ENCODE measurements at regions not wholly inside any gene's neighbourhood (a gene's known extent, or its start where the extent isn't known, plus 50 kb on each side); places are given as distances from the start of the nearest gene placed in this dataset.

DNA sequence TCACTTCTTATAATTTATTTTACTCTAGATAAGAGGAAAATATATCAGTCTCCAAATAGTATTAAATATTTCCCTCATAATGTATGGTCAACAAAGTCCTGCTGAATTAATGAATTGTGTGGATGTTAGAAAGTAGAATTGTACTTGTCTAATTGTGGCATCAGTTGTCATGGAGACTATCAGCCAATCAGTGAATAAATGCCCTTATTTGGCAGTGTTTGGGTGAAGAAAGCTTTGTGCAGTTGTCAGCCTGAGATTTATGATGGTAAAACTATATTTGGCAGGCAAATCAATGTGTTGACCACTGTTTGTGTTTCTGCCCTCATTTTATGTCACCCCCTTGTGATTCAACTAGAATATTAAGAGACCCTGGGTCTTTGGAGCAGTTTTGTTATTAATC lies 293.6 kb upstream of the MDFIC2 start:
- Mint-ChIP-seq H3K4me3 (no peak overlapping the region), H3K36me3 (ENCODE audit: insufficient read depth) (no peaks in the 10 kb centered on the region), H3K27ac (ENCODE audit: low read depth) (no peak overlapping the region), H3K9me3 (no peaks in the 10 kb centered on the region), H3K4me1 (no peaks in the 10 kb centered on the region), H3K27me3 (no peaks in the 10 kb centered on the region)
- DNase-seq (ENCODE audit: low spot score in 2 of 2) (no peak), ATAC-seq (replicated peaks; ENCODE audit: extremely low read depth, poor library complexity, severe bottlenecking) (no peak)

DNA sequence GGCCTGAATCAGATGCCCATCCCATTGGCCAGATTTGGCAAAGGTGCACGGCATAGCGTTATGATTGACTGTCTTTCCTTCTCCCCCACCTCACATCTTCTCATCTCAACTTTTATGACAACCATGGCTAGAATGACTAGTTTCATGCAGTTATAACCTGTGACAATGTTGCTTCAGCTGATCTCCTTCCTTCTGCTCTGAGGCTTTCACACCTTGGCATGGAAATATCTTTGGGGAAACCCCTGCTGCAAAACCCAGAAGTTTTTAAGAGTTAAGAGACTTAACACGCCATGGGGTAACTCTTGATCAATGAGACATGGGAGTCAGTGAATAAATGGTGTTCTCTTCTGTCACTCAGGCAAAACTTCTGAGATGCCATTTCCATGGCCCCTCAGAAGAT lies 290.7 kb upstream of the MDFIC2 start:
- no peaks in the 10 kb centered on the region for H3K9me3 Mint-ChIP-seq
- no peak overlapping the region for H3K27ac Mint-ChIP-seq (ENCODE audit: low read depth)
- ATAC-seq (replicated peaks; ENCODE audit: extremely low read depth, poor library complexity, severe bottlenecking), result no peak
- H3K27me3 Mint-ChIP-seq, result peaks cover 18% of the 10 kb centered on the region
- DNase-seq (ENCODE audit: low spot score in 2 of 2), result no peak
- no peak overlapping the region for H3K4me3 Mint-ChIP-seq
- H3K36me3 Mint-ChIP-seq (ENCODE audit: insufficient read depth), result no peaks in the 10 kb centered on the region
- no peaks in the 10 kb centered on the region for H3K4me1 Mint-ChIP-seq

DNA sequence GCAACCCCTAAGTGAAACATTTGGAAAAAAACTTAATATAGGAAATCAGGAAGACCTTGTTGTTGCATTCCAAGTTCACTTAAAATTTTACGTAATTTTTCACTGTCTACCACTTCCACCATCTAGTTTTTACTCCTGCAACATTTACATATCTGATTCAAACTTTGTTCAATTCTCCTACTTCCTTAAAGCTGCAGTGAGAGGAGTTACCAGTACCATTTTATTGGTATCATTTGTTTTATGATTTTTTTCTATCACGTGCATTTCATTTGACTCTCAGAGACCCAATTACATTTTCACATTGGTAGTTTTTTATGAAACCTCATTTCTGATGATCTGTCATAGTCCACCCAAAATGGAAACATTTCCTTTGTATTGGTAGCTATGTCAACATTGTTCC lies 284.9 kb upstream of the MDFIC2 start:
- Mint-ChIP-seq H3K4me1 (no peaks in the 10 kb centered on the region), H3K4me3 (no peak overlapping the region), H3K27me3 (peaks cover 51% of the 10 kb centered on the region), H3K27ac (ENCODE audit: low read depth) (no peak overlapping the region), H3K36me3 (ENCODE audit: insufficient read depth) (no peaks in the 10 kb centered on the region), H3K9me3 (no peaks in the 10 kb centered on the region)
- DNase-seq (ENCODE audit: low spot score in 2 of 2), result no peak
- ATAC-seq (replicated peaks; ENCODE audit: extremely low read depth, poor library complexity, severe bottlenecking), result no peak

DNA sequence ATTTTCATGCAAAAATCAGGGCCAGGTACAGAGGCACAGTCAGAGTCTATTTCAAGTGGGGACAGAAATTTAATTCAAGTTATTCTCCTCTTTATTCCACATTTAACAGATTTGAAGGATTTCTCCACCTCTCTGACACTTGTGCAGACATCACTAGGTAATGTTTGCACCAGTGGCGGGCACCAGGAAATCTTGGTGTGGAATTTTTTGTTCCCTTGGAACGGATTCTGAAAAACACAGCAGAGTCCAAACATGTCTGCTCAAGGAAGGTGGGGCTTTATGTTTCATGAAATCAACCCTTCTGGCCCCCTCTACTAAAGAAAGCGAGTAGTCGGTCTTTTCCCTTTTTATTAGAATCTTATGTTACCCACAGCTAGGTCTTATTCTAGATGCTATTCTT lies 271.2 kb upstream of the MDFIC2 start:
- no peak for ATAC-seq (replicated peaks; ENCODE audit: extremely low read depth, poor library complexity, severe bottlenecking)
- Mint-ChIP-seq H3K27me3 (peaks cover 32% of the 10 kb centered on the region), H3K4me1 (no peaks in the 10 kb centered on the region), H3K9me3 (no peaks in the 10 kb centered on the region), H3K4me3 (no peak overlapping the region), H3K27ac (ENCODE audit: low read depth) (no peak overlapping the region), H3K36me3 (ENCODE audit: insufficient read depth) (no peaks in the 10 kb centered on the region)
- DNase-seq (ENCODE audit: low spot score in 2 of 2), result no peak

DNA sequence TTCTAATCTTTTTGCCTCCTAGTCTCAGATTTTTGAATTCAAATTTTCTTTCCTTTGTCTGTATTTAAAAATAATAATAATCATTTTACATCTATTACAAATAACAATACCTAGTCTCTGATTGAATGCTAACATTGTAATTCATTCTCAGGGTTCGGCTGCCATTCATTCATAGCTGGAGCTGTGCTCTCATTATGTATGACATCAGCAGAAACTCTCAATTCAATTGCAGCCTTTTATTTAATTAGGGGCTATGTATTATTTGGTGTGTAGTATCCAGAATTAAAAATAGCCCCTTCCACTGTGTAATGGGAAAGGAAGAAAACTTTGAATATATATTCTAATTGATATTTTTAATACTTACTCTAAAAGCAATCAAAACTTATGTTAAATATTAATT lies 270.4 kb upstream of the MDFIC2 start:
- no peak for ATAC-seq (replicated peaks; ENCODE audit: extremely low read depth, poor library complexity, severe bottlenecking)

DNA sequence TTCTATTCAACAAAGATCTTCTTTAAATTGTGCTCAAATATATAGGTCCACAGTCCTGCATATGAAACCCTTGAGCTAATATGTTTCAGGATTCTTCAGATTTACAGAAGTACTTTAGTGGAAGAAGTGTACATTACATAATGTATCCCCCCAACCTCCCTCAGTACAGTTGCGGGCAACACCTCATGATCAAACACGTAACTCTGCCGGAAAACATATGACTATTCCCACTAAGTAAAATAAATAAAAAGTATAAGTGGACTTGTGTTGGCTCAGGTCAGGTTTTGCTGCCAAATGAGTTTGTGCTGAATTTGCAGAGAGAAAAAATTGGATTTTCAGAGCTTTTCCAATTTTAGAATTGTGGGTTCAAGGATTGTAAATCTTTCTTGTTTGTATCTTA lies 267.6 kb upstream of the MDFIC2 start:
- Mint-ChIP-seq H3K4me3 (no peak overlapping the region), H3K27ac (ENCODE audit: low read depth) (no peak overlapping the region), H3K27me3 (peaks cover 56% of the 10 kb centered on the region), H3K36me3 (ENCODE audit: insufficient read depth) (no peaks in the 10 kb centered on the region), H3K9me3 (no peaks in the 10 kb centered on the region), H3K4me1 (no peaks in the 10 kb centered on the region)
- ATAC-seq (replicated peaks; ENCODE audit: extremely low read depth, poor library complexity, severe bottlenecking) (no peak), DNase-seq (ENCODE audit: low spot score in 2 of 2) (no peak)

More for the DNA sequence above, 270.4 kb upstream of the MDFIC2 start:
- Mint-ChIP-seq H3K27me3 (peaks cover 34% of the 10 kb centered on the region), H3K9me3 (no peaks in the 10 kb centered on the region), H3K4me1 (no peaks in the 10 kb centered on the region), H3K36me3 (ENCODE audit: insufficient read depth) (no peaks in the 10 kb centered on the region), H3K27ac (ENCODE audit: low read depth) (no peak overlapping the region), H3K4me3 (no peak overlapping the region)
- no peak for DNase-seq (ENCODE audit: low spot score in 2 of 2)

DNA sequence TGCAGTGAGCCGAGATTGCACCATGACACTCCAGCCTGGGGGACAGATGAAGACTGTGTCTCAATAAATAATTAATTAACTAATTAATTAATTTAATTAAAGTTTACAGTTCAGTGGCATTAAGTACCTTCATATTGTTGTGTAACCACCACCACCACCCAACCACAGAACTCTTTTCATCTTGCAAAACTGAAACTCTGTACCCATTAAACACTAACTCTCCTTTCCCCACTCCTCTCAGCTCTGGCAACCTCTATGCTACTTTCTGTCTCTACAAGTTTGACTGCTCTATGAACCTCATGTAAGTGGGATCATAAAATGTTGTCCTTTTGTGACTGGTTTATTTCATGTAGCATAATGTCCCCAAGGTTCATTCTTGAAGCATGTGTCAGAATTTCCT lies 259.3 kb upstream of the MDFIC2 start:
- Mint-ChIP-seq H3K27ac (ENCODE audit: low read depth) (no peak overlapping the region), H3K4me1 (no peaks in the 10 kb centered on the region), H3K9me3 (no peaks in the 10 kb centered on the region), H3K36me3 (ENCODE audit: insufficient read depth) (no peaks in the 10 kb centered on the region), H3K4me3 (no peak overlapping the region), H3K27me3 (peaks cover 65% of the 10 kb centered on the region)
- DNase-seq (ENCODE audit: low spot score in 2 of 2), result no peak
- no peak for ATAC-seq (replicated peaks; ENCODE audit: extremely low read depth, poor library complexity, severe bottlenecking)

DNA sequence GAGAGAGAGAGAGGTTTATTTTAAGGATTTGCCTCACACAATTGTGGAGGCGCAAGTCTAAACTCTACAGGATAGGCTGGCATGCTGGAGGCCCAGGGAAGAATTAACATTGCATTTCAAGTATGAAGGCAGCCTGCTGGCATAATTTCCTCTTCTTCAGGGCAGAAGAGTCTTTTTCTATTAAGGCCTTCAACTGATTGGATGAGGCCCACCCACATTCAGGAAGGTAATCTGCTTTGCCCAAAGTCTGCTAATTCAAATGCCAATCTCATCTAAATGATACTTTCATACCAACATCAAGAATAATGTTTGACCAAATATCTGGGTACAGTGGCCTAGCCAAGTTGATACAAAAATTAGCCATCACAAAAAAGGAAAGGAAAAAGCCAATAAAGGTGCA lies 258.1 kb upstream of the MDFIC2 start:
- no peaks in the 10 kb centered on the region for H3K9me3 Mint-ChIP-seq
- no peak overlapping the region for H3K27ac Mint-ChIP-seq (ENCODE audit: low read depth)
- H3K36me3 Mint-ChIP-seq (ENCODE audit: insufficient read depth), result no peaks in the 10 kb centered on the region
- H3K4me1 Mint-ChIP-seq, result no peaks in the 10 kb centered on the region
- no peak for ATAC-seq (replicated peaks; ENCODE audit: extremely low read depth, poor library complexity, severe bottlenecking)
- H3K27me3 Mint-ChIP-seq, result peaks cover 65% of the 10 kb centered on the region
- DNase-seq (ENCODE audit: low spot score in 2 of 2), result no peak
- H3K4me3 Mint-ChIP-seq, result no peak overlapping the region

DNA sequence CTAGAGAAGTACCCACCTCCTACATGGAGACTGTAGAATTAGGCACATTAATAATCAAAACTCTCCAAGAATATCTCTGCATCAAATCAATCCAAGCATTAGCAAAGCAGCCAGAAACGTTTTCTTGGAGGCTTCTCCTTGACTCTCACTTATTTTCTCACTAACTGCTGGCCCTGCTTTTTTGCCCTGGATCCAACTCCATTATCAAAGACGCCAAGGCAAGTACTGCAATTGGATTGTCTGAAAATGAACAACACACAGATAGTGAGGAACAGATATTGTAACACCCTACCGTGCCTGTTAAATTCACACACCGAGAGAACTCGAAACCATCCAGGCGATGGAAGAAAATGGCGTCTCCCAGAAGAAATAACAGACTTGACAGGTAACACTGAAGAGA lies 256.2 kb upstream of the MDFIC2 start:
- Mint-ChIP-seq H3K9me3 (no peaks in the 10 kb centered on the region), H3K4me3 (no peak overlapping the region), H3K27ac (ENCODE audit: low read depth) (no peak overlapping the region), H3K27me3 (peaks cover 57% of the 10 kb centered on the region), H3K4me1 (no peaks in the 10 kb centered on the region), H3K36me3 (ENCODE audit: insufficient read depth) (no peaks in the 10 kb centered on the region)
- DNase-seq (ENCODE audit: low spot score in 2 of 2) (no peak), ATAC-seq (replicated peaks; ENCODE audit: extremely low read depth, poor library complexity, severe bottlenecking) (no peak)

DNA sequence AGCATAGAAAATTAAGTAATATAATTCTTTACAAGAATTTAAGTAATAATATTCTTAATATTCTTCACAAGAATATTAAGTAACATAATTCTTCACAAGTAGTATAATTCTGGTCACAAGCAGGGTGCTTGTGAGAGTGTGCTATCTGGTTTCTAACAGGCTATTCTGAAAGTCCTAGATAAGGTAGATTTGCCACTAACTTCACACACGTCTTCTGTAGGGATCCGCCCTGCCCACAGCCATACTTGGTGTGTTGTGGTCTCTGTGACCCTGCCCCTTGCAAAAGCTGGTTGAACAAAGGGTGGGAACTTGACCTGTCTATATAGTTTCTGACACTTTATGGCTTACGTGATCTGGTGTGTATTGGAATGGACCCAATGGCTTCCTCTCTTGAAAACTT lies 253.4 kb upstream of the MDFIC2 start:
- Mint-ChIP-seq H3K36me3 (ENCODE audit: insufficient read depth) (no peaks in the 10 kb centered on the region), H3K9me3 (no peaks in the 10 kb centered on the region), H3K27ac (ENCODE audit: low read depth) (no peak overlapping the region), H3K4me1 (no peaks in the 10 kb centered on the region), H3K4me3 (no peak overlapping the region), H3K27me3 (peaks cover 52% of the 10 kb centered on the region)
- ATAC-seq (replicated peaks; ENCODE audit: extremely low read depth, poor library complexity, severe bottlenecking), result no peak
- no peak for DNase-seq (ENCODE audit: low spot score in 2 of 2)

DNA sequence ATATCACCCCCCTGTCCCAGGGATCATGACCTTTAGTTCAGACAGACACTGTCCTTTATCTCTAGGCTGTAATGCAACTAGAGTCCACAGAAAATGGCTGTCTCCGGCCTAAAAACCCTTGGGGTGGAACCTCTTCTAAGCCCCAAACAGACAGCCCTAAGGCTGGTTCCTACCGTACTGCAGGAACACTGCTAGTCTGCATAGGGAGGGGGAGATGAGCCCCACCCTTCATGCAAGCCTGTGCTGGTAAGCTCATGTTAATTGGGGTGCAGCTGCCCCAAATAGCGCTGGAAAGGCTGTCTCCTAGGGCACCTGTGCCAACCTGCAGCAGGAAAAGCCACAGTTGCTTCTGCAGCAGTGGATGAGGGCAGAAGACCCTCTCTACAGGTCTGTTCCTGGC lies 252.1 kb upstream of the MDFIC2 start:
- Mint-ChIP-seq H3K36me3 (ENCODE audit: insufficient read depth) (no peaks in the 10 kb centered on the region), H3K27me3 (peaks cover 49% of the 10 kb centered on the region), H3K27ac (ENCODE audit: low read depth) (no peak overlapping the region), H3K4me3 (no peak overlapping the region), H3K9me3 (no peaks in the 10 kb centered on the region), H3K4me1 (no peaks in the 10 kb centered on the region)
- ATAC-seq (replicated peaks; ENCODE audit: extremely low read depth, poor library complexity, severe bottlenecking), result no peak
- DNase-seq (ENCODE audit: low spot score in 2 of 2), result no peak

DNA sequence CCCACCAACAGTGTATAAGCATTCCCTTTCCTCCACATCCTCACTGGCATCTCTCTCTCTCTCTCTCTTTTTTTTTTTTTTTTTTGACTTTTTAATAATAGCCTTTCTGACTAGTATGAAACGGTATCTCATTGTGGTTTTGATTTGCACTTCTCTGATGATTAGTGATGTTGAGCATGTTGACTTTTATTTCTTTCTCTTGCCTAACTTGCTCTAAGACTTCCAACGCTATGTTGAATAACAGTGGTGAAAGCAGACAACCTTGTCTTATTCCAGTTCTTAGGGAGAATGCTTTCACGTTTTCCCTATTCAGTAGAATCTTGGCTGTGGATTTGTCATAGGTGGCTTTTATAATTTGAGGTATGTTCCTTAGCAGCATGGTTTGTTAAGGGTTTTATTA lies 249.4 kb upstream of the MDFIC2 start:
- H3K4me1 Mint-ChIP-seq, result no peaks in the 10 kb centered on the region
- no peak overlapping the region for H3K27ac Mint-ChIP-seq (ENCODE audit: low read depth)
- no peak for DNase-seq (ENCODE audit: low spot score in 2 of 2)
- H3K27me3 Mint-ChIP-seq, result peaks cover 30% of the 10 kb centered on the region
- ATAC-seq (replicated peaks; ENCODE audit: extremely low read depth, poor library complexity, severe bottlenecking), result no peak
- no peak overlapping the region for H3K4me3 Mint-ChIP-seq
- H3K9me3 Mint-ChIP-seq, result no peaks in the 10 kb centered on the region
- no peaks in the 10 kb centered on the region for H3K36me3 Mint-ChIP-seq (ENCODE audit: insufficient read depth)

DNA sequence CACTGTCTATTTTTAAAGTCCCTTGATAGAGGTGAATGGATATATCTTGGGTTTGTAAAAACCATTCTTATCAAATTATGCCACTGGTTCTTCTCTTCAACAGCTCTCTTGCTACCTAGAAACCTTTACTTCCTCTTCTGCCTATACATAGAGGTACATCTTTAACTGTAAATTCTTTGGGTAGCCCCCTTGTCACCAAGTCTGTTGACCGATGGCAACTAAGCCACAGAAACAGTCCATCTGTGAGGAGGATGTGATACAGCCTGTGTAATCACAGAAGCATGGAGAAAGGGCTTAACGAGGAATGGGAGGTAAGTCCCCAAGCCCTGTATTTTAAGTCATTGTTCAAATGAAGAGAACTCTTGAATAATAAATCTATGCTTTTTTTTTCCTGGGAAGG lies 246.5 kb upstream of the MDFIC2 start:
- Mint-ChIP-seq H3K36me3 (ENCODE audit: insufficient read depth) (no peaks in the 10 kb centered on the region), H3K27me3 (peaks cover 11% of the 10 kb centered on the region), H3K27ac (ENCODE audit: low read depth) (no peak overlapping the region), H3K4me3 (no peak overlapping the region), H3K4me1 (no peaks in the 10 kb centered on the region), H3K9me3 (no peaks in the 10 kb centered on the region)
- no peak for DNase-seq (ENCODE audit: low spot score in 2 of 2)
- ATAC-seq (replicated peaks; ENCODE audit: extremely low read depth, poor library complexity, severe bottlenecking), result no peak

DNA sequence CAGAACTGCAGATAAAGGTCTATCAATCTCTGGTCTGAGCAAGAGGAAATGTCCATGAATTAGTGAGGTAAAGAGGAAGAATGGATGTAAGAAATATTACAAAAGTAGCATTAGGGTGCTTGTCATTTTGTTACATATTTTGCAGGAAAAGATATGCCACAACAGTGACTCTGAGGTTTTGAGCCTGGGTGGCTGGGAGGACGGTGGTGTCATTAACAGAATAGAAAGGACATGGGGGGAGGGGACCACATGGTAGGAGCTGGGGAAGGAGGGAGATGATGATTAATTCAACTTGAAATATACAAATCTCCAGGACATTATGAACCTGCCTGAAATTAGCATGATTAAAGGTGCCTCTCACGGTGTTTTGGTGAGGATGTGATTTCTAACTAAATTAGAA lies 245.5 kb upstream of the MDFIC2 start:
- Mint-ChIP-seq H3K9me3 (no peaks in the 10 kb centered on the region), H3K36me3 (ENCODE audit: insufficient read depth) (no peaks in the 10 kb centered on the region), H3K4me3 (no peak overlapping the region), H3K27ac (ENCODE audit: low read depth) (no peak overlapping the region), H3K27me3 (peaks cover 6% of the 10 kb centered on the region), H3K4me1 (no peaks in the 10 kb centered on the region)
- ATAC-seq (replicated peaks; ENCODE audit: extremely low read depth, poor library complexity, severe bottlenecking) (no peak), DNase-seq (ENCODE audit: low spot score in 2 of 2) (no peak)

All from central memory CD8-positive, alpha-beta T cell (primary cell).